IMR-90 (cell line): ENCODE measurements at regions not wholly inside any gene's neighbourhood (a gene's known extent, or its start where the extent isn't known, plus 50 kb on each side); places are given as distances from the start of the nearest gene placed in this dataset.

Source experiments
- ATAC-seq: fragments of 200-7000 bp; cut with Tn5 transposase; 2 replicates; pipeline ENCODE4 v1.9.1; 2020; ENCODE audit warnings: low read depth, mild to moderate bottlenecking, moderate library complexity
- BruUV-seq: library from RNA; stranded (reverse); fragments of 400-500 nt; replicated peaks from 2 replicates; lab custom pipeline; 2021; lab: Mats Ljungman, UMichigan
- CTCF ChIA-PET: fragments of 300-600 bp; formaldehyde crosslinking; extraction: SDS; loops from one replicate; lab custom pipeline; 2021; ENCODE audit warnings: antibody characterized with exemption; lab: Yijun Ruan, JAX
- POLR2A ChIA-PET: fragments of 300-600 bp; sonication (Branson Sonifier 250); formaldehyde crosslinking; loops from one replicate; lab custom pipeline; 2022; ENCODE audit warnings: antibody characterized with exemption; ENCODE audit not compliant: unreplicated experiment; lab: Charles Lee
- DNase-seq: peaks from one replicate; pipeline ENCODE4 v3.0.0; 2013
- H2AFZ ChIP-seq: replicated peaks from 2 replicates; pipeline ENCODE3; 2013; ENCODE audit warnings: low read length, mild to moderate bottlenecking; ENCODE audit not compliant: poor library complexity
- H2AK5ac ChIP-seq: 2 replicates; pipeline ENCODE4 v1.6.1; 2013; ENCODE audit warnings: low read depth, low read length, inconsistent platforms
- H2AK9ac ChIP-seq: replicated peaks from 2 replicates; pipeline ENCODE3; 2013; ENCODE audit warnings: mild to moderate bottlenecking, low read depth, low read length, moderate library complexity; ENCODE audit not compliant: poor library complexity
- H2BK120ac ChIP-seq: 2 replicates; pipeline ENCODE4 v1.6.1; 2013; ENCODE audit warnings: low read depth, low read length, inconsistent platforms
- H2BK15ac ChIP-seq: 3 replicates; pipeline ENCODE4 v1.6.1; 2013; ENCODE audit warnings: low read depth, low read length, inconsistent platforms
- H2BK20ac ChIP-seq: 2 replicates; pipeline ENCODE4 v1.6.1; 2013; ENCODE audit warnings: low read depth, mild to moderate bottlenecking, inconsistent platforms, low read length, moderate library complexity
- H2BK5ac ChIP-seq: 2 replicates; pipeline ENCODE4 v1.6.1; 2013; ENCODE audit warnings: mild to moderate bottlenecking, low read depth, low read length, inconsistent platforms; ENCODE audit not compliant: poor library complexity, severe bottlenecking
- H3K14ac ChIP-seq: replicated peaks from 2 replicates; pipeline ENCODE4 v1.6.1; 2013; ENCODE audit warnings: low read depth, low read length, inconsistent platforms
- H3K18ac ChIP-seq: 2 replicates; pipeline ENCODE4 v1.6.1; 2013; ENCODE audit warnings: low read depth, low read length, control low read depth
- H3K23ac ChIP-seq: 2 replicates; pipeline ENCODE4 v1.6.1; 2013; ENCODE audit warnings: low read depth, low read length, inconsistent platforms
- H3K27ac ChIP-seq: 2 replicates; pipeline ENCODE4 v1.5.1; 2013; ENCODE audit warnings: mild to moderate bottlenecking, control low read depth, low read length; ENCODE audit not compliant: insufficient read depth
- H3K27me3 ChIP-seq: 2 replicates; pipeline ENCODE4 v1.6.1; 2013; ENCODE audit warnings: low read length; ENCODE audit not compliant: control insufficient read depth, insufficient read depth
- H3K36me3 ChIP-seq: 2 replicates; pipeline ENCODE4 v1.6.1; 2013; ENCODE audit warnings: low read length, mixed read lengths; ENCODE audit not compliant: control insufficient read depth, insufficient read depth
- H3K4ac ChIP-seq: 2 replicates; pipeline ENCODE4 v1.6.1; 2013; ENCODE audit warnings: low read depth, low read length, inconsistent platforms
- H3K4me1 ChIP-seq: 2 replicates; pipeline ENCODE4 v1.6.1; 2013; ENCODE audit warnings: low read length, mixed read lengths; ENCODE audit not compliant: control insufficient read depth, insufficient read depth
- H3K4me2 ChIP-seq: 2 replicates; pipeline ENCODE4 v1.6.1; 2013; ENCODE audit warnings: low read depth, mild to moderate bottlenecking, control low read depth, low read length, moderate library complexity
- H3K4me3 ChIP-seq: 2 replicates; pipeline ENCODE4 v1.5.1; 2013; ENCODE audit warnings: low read depth, mild to moderate bottlenecking, control low read depth, low read length, moderate library complexity; ENCODE audit not compliant: insufficient read depth
- H3K56ac ChIP-seq: 2 replicates; pipeline ENCODE4 v1.6.1; 2013; ENCODE audit warnings: low read length, inconsistent platforms; ENCODE audit not compliant: insufficient read depth; ENCODE audit errors: extremely low read depth
- H3K79me1 ChIP-seq, 2 experiments: 2 replicates each; pipeline ENCODE4 v1.6.1; 2013; ENCODE audit warnings: low read length in 2 of 2, inconsistent platforms in 1 of 2, low read depth in 1 of 2
- H3K9ac ChIP-seq: 2 replicates; pipeline ENCODE4 v1.6.1; 2013; ENCODE audit warnings: low read depth, low read length, control low read depth
- H3K9me1 ChIP-seq: 2 replicates; pipeline ENCODE4 v1.6.1; 2013; ENCODE audit warnings: low read length, inconsistent platforms; ENCODE audit not compliant: insufficient read depth
- H3K9me3 ChIP-seq: 2 replicates; pipeline ENCODE4 v1.6.1; 2013; ENCODE audit warnings: low read length; ENCODE audit not compliant: control insufficient read depth, insufficient read depth
- H4K20me1 ChIP-seq: 2 replicates; pipeline ENCODE4 v1.6.1; 2013; ENCODE audit warnings: low read length, inconsistent platforms; ENCODE audit not compliant: insufficient read depth
- H4K5ac ChIP-seq: 2 replicates; pipeline ENCODE4 v1.6.1; 2013; ENCODE audit warnings: mild to moderate bottlenecking, low read depth, low read length, control low read depth
- H4K8ac ChIP-seq, 2 experiments: 2 replicates each; pipeline ENCODE4 v1.6.1; 2013; ENCODE audit warnings: low read depth in 2 of 2, low read length in 2 of 2, control low read depth in 1 of 2, inconsistent platforms in 1 of 2
- H4K91ac ChIP-seq: 2 replicates; pipeline ENCODE4 v1.6.1; 2013; ENCODE audit warnings: low read depth, low read length, inconsistent platforms; ENCODE audit not compliant: insufficient read depth
- BHLHE40 ChIP-seq: fragments of 150-350 bp; IDR thresholded peaks from 2 replicates; pipeline ENCODE4 v1.6.1; 2016; ENCODE audit warnings: mild to moderate bottlenecking, low read depth, low read length
- CEBPB ChIP-seq: IDR thresholded peaks from 2 replicates; pipeline ENCODE4 v1.6.1; 2012; ENCODE audit warnings: low read depth, low read length, improper control_type of control experiment
- CHD1 ChIP-seq: IDR thresholded peaks from 2 replicates; pipeline ENCODE4 v1.6.1; 2012; ENCODE audit warnings: low read depth, low read length, improper control_type of control experiment
- CTCF ChIP-seq: conservative IDR thresholded peaks from 2 replicates; pipeline ENCODE4 v1.5.1; 2012; ENCODE audit warnings: mild to moderate bottlenecking, low read depth, low read length, improper control_type of control experiment
- ELK1 ChIP-seq: fragments of 150-350 bp; IDR thresholded peaks from 2 replicates; pipeline ENCODE4 v1.6.1; 2016; ENCODE audit warnings: low read depth, mild to moderate bottlenecking, low read length, moderate library complexity, borderline replicate concordance
- FOS ChIP-seq: fragments of 150-350 bp; IDR thresholded peaks from 2 replicates; pipeline ENCODE4 v1.6.1; 2016; ENCODE audit warnings: low read depth, low read length
- MAFK ChIP-seq: IDR thresholded peaks from 2 replicates; pipeline ENCODE4 v1.6.1; 2012; ENCODE audit warnings: low read depth, low read length, improper control_type of control experiment
- MAZ ChIP-seq: IDR thresholded peaks from 2 replicates; pipeline ENCODE4 v1.6.1; 2012; ENCODE audit warnings: low read depth, mild to moderate bottlenecking, low read length, improper control_type of control experiment, moderate library complexity, borderline replicate concordance
- MXI1 ChIP-seq: IDR thresholded peaks from 2 replicates; pipeline ENCODE4 v1.6.1; 2012; ENCODE audit warnings: low read depth, mild to moderate bottlenecking, low read length, moderate library complexity, borderline replicate concordance
- NFE2L2 ChIP-seq: fragments of 150-350 bp; IDR thresholded peaks from 2 replicates; pipeline ENCODE4 v1.6.1; 2016; ENCODE audit warnings: low read depth, mild to moderate bottlenecking, low read length
- POLR2A ChIP-seq: IDR thresholded peaks from 2 replicates; pipeline ENCODE4 v1.6.1; 2012; ENCODE audit warnings: mild to moderate bottlenecking, low read depth, low read length
- RAD21 ChIP-seq: IDR thresholded peaks from 2 replicates; pipeline ENCODE4 v1.6.1; 2012; ENCODE audit warnings: low read length, improper control_type of control experiment
- RCOR1 ChIP-seq: IDR thresholded peaks from 2 replicates; pipeline ENCODE4 v1.6.1; 2012; ENCODE audit warnings: mild to moderate bottlenecking, low read length, improper control_type of control experiment; ENCODE audit not compliant: insufficient replicate concordance
- RFX5 ChIP-seq: IDR thresholded peaks from 2 replicates; pipeline ENCODE4 v1.8.0; 2012; ENCODE audit warnings: low read depth, mild to moderate bottlenecking, low read length, moderate library complexity
- SMC3 ChIP-seq: fragments of 150-350 bp; IDR thresholded peaks from 2 replicates; pipeline ENCODE4 v1.6.1; 2016; ENCODE audit warnings: low read depth, mild to moderate bottlenecking, antibody characterized with exemption, low read length, moderate library complexity
- USF2 ChIP-seq: fragments of 150-350 bp; IDR thresholded peaks from 2 replicates; pipeline ENCODE4 v1.6.1; 2017; ENCODE audit warnings: mild to moderate bottlenecking, antibody characterized with exemption, low read length, low read depth
- WGBS, 2 experiments: methylation state at CpG; one replicate each; pipeline versions ENCODE4 v1.1.5 to v1.1.7; 2013; ENCODE audit warnings: missing lambda C conversion rate in 2 of 2; ENCODE audit not compliant: insufficient read length in 1 of 2; ENCODE audit errors: extremely low coverage in 2 of 2; 5-methylcytosine and 5-hydroxymethylcytosine counted together
- dilution Hi-C: fragments of 300-500 bp; cut with HindIII; formaldehyde crosslinking; loops from one replicate; pipeline ENCODE4 v1.14.3; 2018; ENCODE audit warnings: low sequenced_read_pairs; ENCODE audit not compliant: unreplicated experiment
- in situ Hi-C: fragments of 300-500 bp; cut with MboI; formaldehyde crosslinking; loops from 3 replicates; pipeline ENCODE4 v1.14.3; 2019; ENCODE audit warnings: low sequenced_read_pairs, inconsistent platforms, mixed read lengths
- intact Hi-C: fragments of 100-400 bp; cut with micrococcal nuclease; formaldehyde crosslinking; loops from 2 replicates; pipeline ENCODE4 v1.10.0; 2022

GRCh38 chr16:26345966-26346365 lies 654.2 kb downstream of the HS3ST4 start:
- ChIA-PET CTCF (no interaction called here), POLR2A (no interaction called here)
- H2AFZ ChIP-seq = no peak overlapping the region
- no peak overlapping the region for H2BK15ac ChIP-seq
- H3K23ac ChIP-seq = no peak overlapping the region
- no peak for ATAC-seq
- in situ Hi-C loops (no loop called here), intact Hi-C loops (no loop called here), dilution Hi-C loops (no loop called here)
- H3K36me3 ChIP-seq = no peaks in the 10 kb centered on the region
- H2AK5ac ChIP-seq = no peak overlapping the region
- no peaks in the 10 kb centered on the region for H3K9me1 ChIP-seq
- H2BK120ac ChIP-seq = no peak overlapping the region
- BruUV-seq = no TSS peak
- no peak overlapping the region for H2AK9ac ChIP-seq
- H2BK5ac ChIP-seq = no peak overlapping the region
- no peak overlapping the region for H3K4ac ChIP-seq
- no peak for DNase-seq
- TF ChIP-seq NFE2L2 (no peak), RCOR1 (no peak), RFX5 (no peak), RAD21 (no peak), CHD1 (no peak), ELK1 (no peak), MAFK (no peak), FOS (no peak), MAZ (no peak), POLR2A (no peak), MXI1 (no peak), SMC3 (no peak), BHLHE40 (no peak), CTCF (no peak), USF2 (no peak), CEBPB (no peak)
- H3K27ac ChIP-seq = no peak overlapping the region
- H3K56ac ChIP-seq = no peak overlapping the region
- no peak overlapping the region for H3K4me2 ChIP-seq
- H3K4me1 ChIP-seq = no peaks in the 10 kb centered on the region
- no peak overlapping the region for H4K8ac ChIP-seq
- 100% methylated on average over 1 of the region's 4 CpGs; no CpG with 5 or more reads in 1 of the 2 experiments for WGBS, 2 experiments
- H2BK20ac ChIP-seq = no peak overlapping the region
- H3K9ac ChIP-seq = no peak overlapping the region
- H3K4me3 ChIP-seq = no peak overlapping the region
- no peak overlapping the region for H4K91ac ChIP-seq
- no peak overlapping the region for H3K14ac ChIP-seq
- no peaks in the 10 kb centered on the region for H4K20me1 ChIP-seq
- no peaks in the 10 kb centered on the region for H3K27me3 ChIP-seq
- no peak overlapping the region for H3K18ac ChIP-seq
- peaks cover 31% of the 10 kb centered on the region for H3K9me3 ChIP-seq
- H3K79me1 ChIP-seq = no peaks in the 10 kb centered on the region
- H4K5ac ChIP-seq = no peak overlapping the region
